Endothelial cell of umbilical vein (primary cell): ENCODE measurements at regions not wholly inside any gene's neighbourhood (a gene's known extent, or its start where the extent isn't known, plus 50 kb on each side); places are given as distances from the start of the nearest gene placed in this dataset.

Experiments
- BruUV-seq: library from RNA; stranded (reverse); fragments of 400-500 nt; replicated peaks from 2 replicates; lab custom pipeline; 2021; lab: Mats Ljungman, UMichigan
- CTCF ChIA-PET: fragments of 300-600, 350-600 bp; sonication (Branson Sonifier 250); formaldehyde crosslinking; loops from one replicate; lab custom pipeline; 2021; ENCODE audit warnings: antibody characterized with exemption, inconsistent platforms; lab: Charles Lee
- POLR2A ChIA-PET: fragments of 300-600, 350-600 bp; sonication (Branson Sonifier 250); formaldehyde crosslinking; loops from one replicate; lab custom pipeline; 2021; ENCODE audit warnings: antibody characterized with exemption, inconsistent platforms; lab: Charles Lee
- DNase-seq: peaks from one replicate; pipeline ENCODE4 v3.0.0-alpha.2; 2011; ENCODE audit warnings: low read depth, low spot score
- FAIRE-seq: peaks from 2 replicates; lab custom pipeline; 2011; peaks lifted over from hg19 to GRCh38; lab: Jason Lieb, UNC
- H2AFZ ChIP-seq: 2 replicates; pipeline ENCODE4 v1.6.0; 2012; ENCODE audit warnings: low read depth, low read length, control low read depth, inconsistent platforms
- H3K27ac ChIP-seq: 2 replicates; pipeline ENCODE4 v1.5.1; 2011; ENCODE audit warnings: low read depth, mild to moderate bottlenecking, control low read depth, low read length, moderate library complexity; ENCODE audit not compliant: insufficient read depth
- H3K27me3 ChIP-seq, 2 experiments: 2 replicates each; pipeline versions ENCODE4 v1.6.0 to v1.6.1; 2011; ENCODE audit warnings: low read length in 2 of 2, mixed read lengths in 1 of 2; ENCODE audit not compliant: control insufficient read depth in 2 of 2, insufficient read depth in 2 of 2
- H3K36me3 ChIP-seq, 2 experiments: 2 replicates in 1 of 2; 3 replicates in 1 of 2; pipeline ENCODE4 v1.5.1; 2011; ENCODE audit warnings: low read length in 2 of 2, mild to moderate bottlenecking in 1 of 2, moderate library complexity in 1 of 2; ENCODE audit not compliant: control insufficient read depth in 2 of 2, insufficient read depth in 2 of 2; ENCODE audit errors: extremely low read depth in 1 of 2
- H3K4me1 ChIP-seq: 3 replicates; pipeline ENCODE4 v1.5.1; 2011; ENCODE audit warnings: mild to moderate bottlenecking, low read length; ENCODE audit not compliant: control insufficient read depth, insufficient read depth; ENCODE audit errors: extremely low read depth
- H3K4me2 ChIP-seq: 2 replicates; pipeline ENCODE4 v1.6.1; 2011; ENCODE audit warnings: low read length, control low read depth, mixed read lengths; ENCODE audit not compliant: insufficient read depth
- H3K4me3 ChIP-seq, 3 experiments: fragments of 200-600 bp in 1 of 3; sonication (generic), shearing (Covaris generic) in 1 of 3; replicated peaks in 1 of 3; 2 replicates each; pipeline ENCODE4 v1.5.1; 2011 to 2016; ENCODE audit warnings: control low read depth in 3 of 3, low read length in 3 of 3, mild to moderate bottlenecking in 2 of 3, inconsistent platforms in 1 of 3, low read depth in 1 of 3, moderate library complexity in 1 of 3; ENCODE audit not compliant: insufficient read depth in 1 of 3
- H3K79me2 ChIP-seq: 2 replicates; pipeline ENCODE4 v1.6.0; 2012; ENCODE audit warnings: low read length, inconsistent platforms; ENCODE audit not compliant: control insufficient read depth, insufficient read depth
- H3K9ac ChIP-seq: replicated peaks from 2 replicates; pipeline ENCODE3; 2011; ENCODE audit warnings: low read length, control low read depth; ENCODE audit not compliant: insufficient read depth; ENCODE audit errors: extremely low read depth
- H3K9me1 ChIP-seq: replicated peaks from 3 replicates; pipeline ENCODE4 v1.6.0; 2011; ENCODE audit warnings: mild to moderate bottlenecking, low read length; ENCODE audit not compliant: control insufficient read depth, insufficient read depth; ENCODE audit errors: extremely low read depth
- H3K9me3 ChIP-seq: replicated peaks from 2 replicates; pipeline ENCODE4 v1.5.1; 2012; ENCODE audit warnings: low read length, inconsistent platforms; ENCODE audit not compliant: control insufficient read depth, insufficient read depth
- H4K20me1 ChIP-seq: replicated peaks from 2 replicates; pipeline ENCODE3; 2011; ENCODE audit warnings: mild to moderate bottlenecking, low read length; ENCODE audit not compliant: control insufficient read depth, insufficient read depth; ENCODE audit errors: extremely low read depth
- CTCF ChIP-seq, 2 donors: IDR thresholded peaks; 1 replicate in 1 of 2; 2 replicates in 1 of 2; pipeline ENCODE4 v1.5.1; 2011; ENCODE audit warnings: low read length in 2 of 2, mild to moderate bottlenecking in 2 of 2, moderate library complexity in 2 of 2, control low read depth in 1 of 2, inconsistent platforms in 1 of 2, low read depth in 1 of 2; ENCODE audit not compliant: insufficient read depth in 1 of 2; ENCODE audit errors: extremely low read depth in 1 of 2
- EZH2 ChIP-seq: IDR thresholded peaks from 2 replicates; pipeline ENCODE4 v1.6.1; 2012; ENCODE audit warnings: borderline replicate concordance, low read depth, mild to moderate bottlenecking, moderate library complexity, low read length, inconsistent platforms; ENCODE audit not compliant: severe bottlenecking
- FOS ChIP-seq: IDR thresholded peaks from 2 replicates; pipeline ENCODE4 v1.6.1; 2011; ENCODE audit warnings: mild to moderate bottlenecking, low read length, moderate library complexity, borderline replicate concordance; ENCODE audit not compliant: insufficient read depth
- GATA2 ChIP-seq: IDR thresholded peaks from 2 replicates; pipeline ENCODE4 v1.7.0; 2011; ENCODE audit warnings: low read depth, mild to moderate bottlenecking, moderate library complexity, mixed read lengths, low read length; ENCODE audit not compliant: insufficient read length, insufficient read depth
- JUN ChIP-seq: IDR thresholded peaks from 2 replicates; pipeline ENCODE4 v1.6.1; 2011; ENCODE audit warnings: borderline replicate concordance, low read depth; ENCODE audit not compliant: insufficient read length, insufficient read depth
- MAX ChIP-seq: IDR thresholded peaks from 2 replicates; pipeline ENCODE4 v1.6.1; 2011; ENCODE audit not compliant: insufficient read depth, insufficient read length
- MYC ChIP-seq: IDR thresholded peaks from one replicate; pipeline ENCODE4 v1.6.1; 2011; ENCODE audit warnings: mild to moderate bottlenecking, low read depth, low read length
- POLR2A ChIP-seq: IDR thresholded peaks from 2 replicates; pipeline ENCODE4 v1.6.1; 2012; ENCODE audit warnings: low read depth, mild to moderate bottlenecking, control low read depth, low read length
- POLR2AphosphoS5 ChIP-seq: IDR thresholded peaks from 2 replicates; pipeline ENCODE4 v1.6.1; 2012; ENCODE audit warnings: low read depth, mild to moderate bottlenecking, control low read depth, low read length, moderate library complexity; ENCODE audit not compliant: insufficient read depth
- dilution Hi-C: fragments of 300-500 bp; cut with MboI; formaldehyde crosslinking; loops from one replicate; pipeline ENCODE4 v1.15.0; 2019; ENCODE audit warnings: low sequenced_read_pairs; ENCODE audit not compliant: extremely low pct_ligation_motif_present
- intact Hi-C: fragments of 100-400 bp; cut with micrococcal nuclease; formaldehyde crosslinking; loops from one replicate; pipeline ENCODE4 v1.10.0; 2022

- no peak for TF ChIP-seq MYC
- no peak for TF ChIP-seq FOS
- TF ChIP-seq EZH2, result no peak
- no peak for TF ChIP-seq GATA2
- no peak for TF ChIP-seq POLR2AphosphoS5
- no peak for TF ChIP-seq JUN
- TF ChIP-seq POLR2A, result no peak
- TF ChIP-seq CTCF (IDR thresholded peaks at IDR 0.05; ENCODE audit: extremely low read depth in 1 of 2, insufficient read depth in 1 of 2, low read depth in 1 of 2, low read length in 2 of 2), result no peak
- TF ChIP-seq MAX, result no peak
- no peaks in the 10 kb centered on the region for H4K20me1 ChIP-seq
- no peaks in the 10 kb centered on the region for H3K4me1 ChIP-seq
- H3K36me3 ChIP-seq, result no peaks in the 10 kb centered on the region
- BruUV-seq, result no TSS peak
- intact Hi-C loops (no loop called here), dilution Hi-C loops (no loop called here)
- H2AFZ ChIP-seq, result no peak overlapping the region
- H3K4me2 ChIP-seq, result no peak overlapping the region
- FAIRE-seq (no peak), DNase-seq (no peak)
- H3K9ac ChIP-seq, result no peak overlapping the region
- H3K4me3 ChIP-seq, result no peak overlapping the region
- CTCF ChIA-PET, result interaction anchor here (0.5 kb wide), 1 partner anchor 10 kb away, joined by 3 read pairs; no protein-coding TSS in a partner anchor
- no peaks in the 10 kb centered on the region for H3K9me3 ChIP-seq
- POLR2A ChIA-PET, result no interaction called here
- H3K27ac ChIP-seq, result no peak overlapping the region
- no peaks in the 10 kb centered on the region for H3K79me2 ChIP-seq
- H3K9me1 ChIP-seq, result no peaks in the 10 kb centered on the region
- H3K27me3 ChIP-seq, result no peaks in the 10 kb centered on the region
Measured at GRCh38 chr4:28834120-28834519, 1886.0 kb upstream of the PCDH7 start.
